Astrocyte of the spinal cord (primary cell): ENCODE measurements at regions not wholly inside any gene's neighbourhood (a gene's known extent, or its start where the extent isn't known, plus 50 kb on each side); places are given as distances from the start of the nearest gene placed in this dataset.

ENCODE experiments used
- DNase-seq: peaks from one replicate; pipeline ENCODE4 v3.0.0; 2011; ENCODE audit warnings: low read depth, low spot score
- H3K4me3 ChIP-seq: 2 replicates; pipeline ENCODE4 v1.5.1; 2011; ENCODE audit warnings: low read depth, mild to moderate bottlenecking, low read length, moderate library complexity
- in situ Hi-C: cut with HindIII; loops from 2 replicates; pipeline ENCODE4 v1.10.0; 2017; ENCODE audit warnings: low sequenced_read_pairs
- TF ChIP-seq, protein P1 (sequence below): IDR thresholded peaks from 2 replicates; pipeline ENCODE4 v1.5.1; 2012; ENCODE audit warnings: low read depth, mild to moderate bottlenecking, low read length, inconsistent platforms

DNA sequence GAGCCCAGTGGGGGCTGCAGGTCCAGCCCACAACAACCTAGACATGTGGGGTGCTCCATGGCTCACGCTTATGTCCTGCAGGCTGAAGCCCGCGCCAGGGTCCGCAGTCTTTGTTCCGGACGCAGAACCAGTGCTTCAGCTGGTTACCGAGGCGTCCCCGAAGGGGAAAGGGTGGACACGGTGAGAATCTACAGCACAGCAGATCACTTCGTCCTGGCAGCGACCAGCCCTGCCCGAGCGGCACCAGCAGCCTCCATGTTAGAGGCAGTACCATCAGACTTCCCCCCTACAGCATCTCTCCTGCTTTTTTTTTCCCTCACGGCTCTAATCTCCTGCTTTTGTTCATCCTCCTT lies 1736.4 kb downstream of the TP53TG3F start:
- TF ChIP-seq, protein P1, sequence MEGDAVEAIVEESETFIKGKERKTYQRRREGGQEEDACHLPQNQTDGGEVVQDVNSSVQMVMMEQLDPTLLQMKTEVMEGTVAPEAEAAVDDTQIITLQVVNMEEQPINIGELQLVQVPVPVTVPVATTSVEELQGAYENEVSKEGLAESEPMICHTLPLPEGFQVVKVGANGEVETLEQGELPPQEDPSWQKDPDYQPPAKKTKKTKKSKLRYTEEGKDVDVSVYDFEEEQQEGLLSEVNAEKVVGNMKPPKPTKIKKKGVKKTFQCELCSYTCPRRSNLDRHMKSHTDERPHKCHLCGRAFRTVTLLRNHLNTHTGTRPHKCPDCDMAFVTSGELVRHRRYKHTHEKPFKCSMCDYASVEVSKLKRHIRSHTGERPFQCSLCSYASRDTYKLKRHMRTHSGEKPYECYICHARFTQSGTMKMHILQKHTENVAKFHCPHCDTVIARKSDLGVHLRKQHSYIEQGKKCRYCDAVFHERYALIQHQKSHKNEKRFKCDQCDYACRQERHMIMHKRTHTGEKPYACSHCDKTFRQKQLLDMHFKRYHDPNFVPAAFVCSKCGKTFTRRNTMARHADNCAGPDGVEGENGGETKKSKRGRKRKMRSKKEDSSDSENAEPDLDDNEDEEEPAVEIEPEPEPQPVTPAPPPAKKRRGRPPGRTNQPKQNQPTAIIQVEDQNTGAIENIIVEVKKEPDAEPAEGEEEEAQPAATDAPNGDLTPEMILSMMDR, result no peak
- DNase-seq, result no peak
- in situ Hi-C loops, result no loop called here
- no peak overlapping the region for H3K4me3 ChIP-seq

DNA sequence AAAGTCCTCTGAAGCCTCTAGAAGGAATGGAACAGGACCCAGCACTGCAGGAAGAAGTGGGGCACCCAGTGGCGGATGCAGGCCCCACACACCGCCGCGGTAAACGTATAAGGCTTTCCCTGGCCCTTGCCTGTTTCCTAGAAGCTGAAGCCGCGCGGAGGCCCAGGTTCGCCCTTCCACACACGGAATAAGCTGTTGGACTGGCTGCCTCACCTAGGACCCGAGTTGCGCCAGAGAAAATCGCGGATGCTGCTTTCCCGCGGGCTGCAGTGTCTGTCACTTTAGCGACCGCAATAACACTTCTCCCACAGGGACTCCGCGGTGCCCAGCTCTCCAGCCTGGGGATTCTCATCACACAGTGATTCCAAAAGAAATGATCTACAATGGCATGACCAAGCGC lies 1736.9 kb downstream of the TP53TG3F start:
- H3K4me3 ChIP-seq, result no peak overlapping the region
- no peak for DNase-seq
- TF ChIP-seq, protein P1, result no peak
- in situ Hi-C loops, result no loop called here

DNA sequence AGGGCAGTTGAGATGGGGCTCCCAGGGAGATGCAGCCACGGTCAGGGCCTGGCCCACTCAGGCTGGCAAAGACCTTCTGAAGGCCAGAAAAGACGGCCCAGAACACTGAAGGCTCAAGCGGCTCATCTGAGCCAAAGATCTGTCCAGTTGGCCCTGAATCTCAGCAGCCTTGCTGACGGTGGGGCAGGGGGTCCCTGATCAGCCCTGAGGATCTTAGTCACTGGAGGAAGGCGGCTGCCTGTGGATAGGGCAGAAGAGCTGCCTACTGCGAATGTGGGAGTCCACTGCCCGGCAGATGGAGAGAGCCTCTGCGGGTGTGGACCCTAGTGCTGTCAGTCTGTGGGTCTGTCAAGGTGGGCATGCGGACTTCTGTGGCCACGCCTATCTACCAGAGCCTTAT lies 1738.2 kb downstream of the TP53TG3F start:
- DNase-seq, result no peak
- no peak overlapping the region for H3K4me3 ChIP-seq
- in situ Hi-C loops, result no loop called here
- TF ChIP-seq, protein P1, result no peak

- no peak for DNase-seq
- in situ Hi-C loops, result no loop called here
- TF ChIP-seq, protein P1, result no peak
- H3K4me3 ChIP-seq, result no peak overlapping the region
These were observed 1739.1 kb downstream of the TP53TG3F start for GRCh38 chr16:35198223-35199199.

DNA sequence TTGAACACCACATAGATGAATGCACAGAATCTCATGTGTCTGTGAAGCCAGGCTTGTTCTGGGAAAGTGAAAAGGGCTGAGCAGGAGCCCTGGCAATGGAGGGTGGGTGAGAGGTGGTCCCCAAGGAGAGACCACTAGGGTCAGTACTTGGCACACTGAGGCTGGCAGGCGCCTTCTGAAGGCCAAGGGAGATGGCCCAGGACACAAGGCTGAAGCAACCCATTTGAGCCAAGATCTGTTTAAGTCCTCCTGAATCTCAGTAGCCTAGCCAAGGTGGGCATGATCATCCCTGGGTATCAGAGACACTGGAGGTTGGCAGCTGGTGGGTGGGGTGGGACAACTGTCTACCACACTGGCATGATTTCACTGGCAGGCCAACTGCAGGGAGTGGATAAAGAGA lies 1741.2 kb downstream of the TP53TG3F start:
- in situ Hi-C loops, result no loop called here
- no peak for DNase-seq
- TF ChIP-seq, protein P1, result no peak
- H3K4me3 ChIP-seq, result no peak overlapping the region

- no peak for DNase-seq
- in situ Hi-C loops, result no loop called here
- H3K4me3 ChIP-seq, result no peak overlapping the region
- TF ChIP-seq, protein P1, result no peak
These were observed 1741.7 kb downstream of the TP53TG3F start for GRCh38 chr16:35201151-35201550.
